IPS-20b (cell line): ENCODE measurements at regions not wholly inside any gene's neighbourhood (a gene's known extent, or its start where the extent isn't known, plus 50 kb on each side); places are given as distances from the start of the nearest gene placed in this dataset.

Experiments used
- H3K27ac ChIP-seq: one replicate; pipeline ENCODE4 v1.5.1; 2013; ENCODE audit warnings: low read length
- H3K27me3 ChIP-seq: 2 replicates; pipeline ENCODE4 v1.6.1; 2013; ENCODE audit warnings: mild to moderate bottlenecking, low read length, inconsistent platforms; ENCODE audit not compliant: insufficient read depth
- H3K36me3 ChIP-seq: 2 replicates; pipeline ENCODE4 v1.6.1; 2013; ENCODE audit warnings: low read depth, mild to moderate bottlenecking, inconsistent platforms, low read length, moderate library complexity; ENCODE audit not compliant: insufficient read depth
- H3K4me1 ChIP-seq: 2 replicates; pipeline ENCODE4 v1.6.1; 2013; ENCODE audit warnings: mild to moderate bottlenecking, control low read depth, inconsistent platforms, low read length, moderate library complexity; ENCODE audit not compliant: insufficient read depth
- H3K4me3 ChIP-seq: 2 replicates; pipeline ENCODE4 v1.5.1; 2013; ENCODE audit warnings: mild to moderate bottlenecking, low read length, inconsistent platforms
- H3K9ac ChIP-seq: 2 replicates; pipeline ENCODE4 v1.6.1; 2013; ENCODE audit warnings: low read depth, mild to moderate bottlenecking, inconsistent platforms, low read length, moderate library complexity
- H3K9me3 ChIP-seq: 2 replicates; pipeline ENCODE4 v1.6.1; 2013; ENCODE audit warnings: mild to moderate bottlenecking, low read depth, low read length, inconsistent platforms; ENCODE audit not compliant: insufficient read depth

GRCh38 chr20:39491711-39492110 is 529.6 kb downstream of the DHX35 start:
- Histone ChIP-seq H3K27ac (no peak overlapping the region), H3K9ac (no peak overlapping the region), H3K9me3 (no peaks in the 10 kb centered on the region), H3K4me3 (no peak overlapping the region), H3K4me1 (no peaks in the 10 kb centered on the region), H3K36me3 (no peaks in the 10 kb centered on the region), H3K27me3 (no peaks in the 10 kb centered on the region)

GRCh38 chr20:39489986-39490560 is 527.9 kb downstream of the DHX35 start:
- no peak overlapping the region for H3K27ac ChIP-seq
- no peaks in the 10 kb centered on the region for H3K9me3 ChIP-seq
- H3K9ac ChIP-seq = no peak overlapping the region
- H3K36me3 ChIP-seq = no peaks in the 10 kb centered on the region
- H3K27me3 ChIP-seq = no peaks in the 10 kb centered on the region
- H3K4me3 ChIP-seq = no peak overlapping the region
- no peaks in the 10 kb centered on the region for H3K4me1 ChIP-seq

- Histone ChIP-seq H3K4me1 (no peaks in the 10 kb centered on the region), H3K9me3 (no peaks in the 10 kb centered on the region), H3K36me3 (no peaks in the 10 kb centered on the region), H3K27ac (no peak overlapping the region), H3K27me3 (no peaks in the 10 kb centered on the region), H3K4me3 (no peak overlapping the region), H3K9ac (no peak overlapping the region)
These were observed 518.3 kb downstream of the DHX35 start for GRCh38 chr20:39480276-39481043.

GRCh38 chr20:39479196-39479810 is 517.2 kb downstream of the DHX35 start:
- Histone ChIP-seq H3K9me3 (no peaks in the 10 kb centered on the region), H3K27me3 (no peaks in the 10 kb centered on the region), H3K4me3 (no peak overlapping the region), H3K4me1 (no peaks in the 10 kb centered on the region), H3K27ac (no peak overlapping the region), H3K9ac (no peak overlapping the region), H3K36me3 (no peaks in the 10 kb centered on the region)

- Histone ChIP-seq H3K27me3 (no peaks in the 10 kb centered on the region), H3K4me3 (no peak overlapping the region), H3K36me3 (no peaks in the 10 kb centered on the region), H3K4me1 (no peaks in the 10 kb centered on the region), H3K27ac (no peak overlapping the region), H3K9me3 (no peaks in the 10 kb centered on the region), H3K9ac (no peak overlapping the region)
These were observed 512.7 kb downstream of the DHX35 start for GRCh38 chr20:39474879-39475278.

- Histone ChIP-seq H3K4me3 (no peak overlapping the region), H3K36me3 (no peaks in the 10 kb centered on the region), H3K27ac (no peak overlapping the region), H3K4me1 (no peaks in the 10 kb centered on the region), H3K9me3 (no peaks in the 10 kb centered on the region), H3K9ac (no peak overlapping the region), H3K27me3 (no peaks in the 10 kb centered on the region)
These were observed 511.4 kb downstream of the DHX35 start for GRCh38 chr20:39473536-39473935.

GRCh38 chr20:39468703-39469102 is 506.6 kb downstream of the DHX35 start:
- Histone ChIP-seq H3K9ac (no peak overlapping the region), H3K9me3 (no peaks in the 10 kb centered on the region), H3K27me3 (no peaks in the 10 kb centered on the region), H3K4me3 (no peak overlapping the region), H3K4me1 (no peaks in the 10 kb centered on the region), H3K27ac (no peak overlapping the region), H3K36me3 (no peaks in the 10 kb centered on the region)

GRCh38 chr20:39464238-39464637 is 502.1 kb downstream of the DHX35 start:
- H3K4me1 ChIP-seq = no peaks in the 10 kb centered on the region
- H3K9me3 ChIP-seq = no peaks in the 10 kb centered on the region
- no peak overlapping the region for H3K9ac ChIP-seq
- H3K36me3 ChIP-seq = no peaks in the 10 kb centered on the region
- H3K4me3 ChIP-seq = no peak overlapping the region
- H3K27ac ChIP-seq = no peak overlapping the region
- H3K27me3 ChIP-seq = no peaks in the 10 kb centered on the region

- Histone ChIP-seq H3K27ac (no peak overlapping the region), H3K27me3 (no peaks in the 10 kb centered on the region), H3K9ac (no peak overlapping the region), H3K9me3 (no peaks in the 10 kb centered on the region), H3K4me1 (no peaks in the 10 kb centered on the region), H3K36me3 (no peaks in the 10 kb centered on the region), H3K4me3 (no peak overlapping the region)
These were observed 500.3 kb downstream of the DHX35 start for GRCh38 chr20:39462416-39462945.

GRCh38 chr20:39458452-39458851 is 496.3 kb downstream of the DHX35 start:
- Histone ChIP-seq H3K4me1 (no peaks in the 10 kb centered on the region), H3K27ac (no peak overlapping the region), H3K4me3 (no peak overlapping the region), H3K9me3 (no peaks in the 10 kb centered on the region), H3K9ac (no peak overlapping the region), H3K27me3 (no peaks in the 10 kb centered on the region), H3K36me3 (no peaks in the 10 kb centered on the region)

- no peak overlapping the region for H3K9ac ChIP-seq
- no peaks in the 10 kb centered on the region for H3K27me3 ChIP-seq
- H3K36me3 ChIP-seq = no peaks in the 10 kb centered on the region
- H3K4me1 ChIP-seq = no peaks in the 10 kb centered on the region
- H3K27ac ChIP-seq = no peak overlapping the region
- no peak overlapping the region for H3K4me3 ChIP-seq
- no peaks in the 10 kb centered on the region for H3K9me3 ChIP-seq
These were observed 491.7 kb downstream of the DHX35 start for GRCh38 chr20:39453890-39454289.
